ENCODE measurements at regions not wholly inside any gene's neighbourhood (a gene's known extent, or its start where the extent isn't known, plus 50 kb on each side); places are given as distances from the start of the nearest gene placed in this dataset.

GRCh38 chr4:133720001-133720400 lies 481.6 kb downstream of the PABPC4L start:
- Histone ChIP-seq H3K23ac (ENCODE audit: low read length in 2 of 2) (no peak overlapping the region), H3K14ac (ENCODE audit: low read length in 2 of 2) (no peak overlapping the region), H3K4me2 (ENCODE audit: low read length, poor library complexity, severe bottlenecking) (no peak overlapping the region), H3K4me3 (ENCODE audit: insufficient read depth in 1 of 2, low read depth in 1 of 2, low read length in 2 of 2) (no peak overlapping the region), H3K18ac (ENCODE audit: low read depth in 1 of 2, low read length in 2 of 2) (no peak overlapping the region), H3K4ac (ENCODE audit: low read depth in 1 of 2, low read length in 2 of 2) (no peak overlapping the region), H2BK15ac (ENCODE audit: low read depth, poor library complexity, severe bottlenecking) (no peak overlapping the region), H3K79me1 (replicated peaks; ENCODE audit: low read length, poor library complexity, severe bottlenecking) (no peaks in the 10 kb centered on the region), H3K27me3 (ENCODE audit: control insufficient read depth in 1 of 2, insufficient read depth in 1 of 2, low read length in 2 of 2) (no peaks in the 10 kb centered on the region), H3K4me1 (ENCODE audit: control insufficient read depth, insufficient read depth, low read depth, low read length) (no peaks in the 10 kb centered on the region), H2BK12ac (ENCODE audit: low read length in 2 of 2) (no peak overlapping the region), H3K9ac (ENCODE audit: low read length) (no peak overlapping the region), H2AK5ac (ENCODE audit: low read length, severe bottlenecking) (no peak overlapping the region), H3K36me3 (ENCODE audit: control insufficient read depth in 1 of 2, insufficient read depth in 2 of 2, low read depth in 1 of 2, low read length in 2 of 2) (no peaks in the 10 kb centered on the region), H2AFZ (ENCODE audit: low read depth, low read length) (no peak overlapping the region), H4K8ac (ENCODE audit: low read length) (no peak overlapping the region), H3K9me3 (ENCODE audit: control insufficient read depth, low read length) (no peaks in the 10 kb centered on the region), H3K27ac (ENCODE audit: low read length, poor library complexity, severe bottlenecking) (no peak overlapping the region), H4K91ac (ENCODE audit: low read length) (no peak overlapping the region), H2BK5ac (ENCODE audit: low read depth, low read length, poor library complexity, severe bottlenecking) (no peak overlapping the region), H2BK120ac (ENCODE audit: low read depth, low read length) (no peak overlapping the region)
- WGBS = 89% methylated on average over 1 of the region's 2 CpGs
- DNase-seq = no peak

DNA sequence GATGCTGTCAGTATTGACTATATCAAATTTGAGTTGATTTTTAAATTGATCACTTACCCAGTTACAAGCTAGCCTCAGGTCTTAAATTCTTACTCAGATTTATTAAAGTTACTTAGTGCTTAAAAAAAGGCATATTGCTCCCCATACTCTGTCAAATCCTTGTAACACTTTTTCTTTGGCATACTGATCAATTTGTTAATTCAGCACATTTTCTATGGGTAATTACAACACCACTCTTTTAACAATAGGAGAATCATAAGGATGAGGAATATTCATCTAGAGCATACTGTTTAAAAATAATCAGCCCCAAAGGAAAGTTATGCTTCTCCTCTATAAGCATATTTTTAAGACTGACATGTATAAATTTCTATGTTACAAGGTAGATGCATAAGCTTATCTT lies 482.5 kb downstream of the PABPC4L start:
- H3K4me2 ChIP-seq (ENCODE audit: low read length, poor library complexity, severe bottlenecking) = no peak overlapping the region
- H3K79me1 ChIP-seq (replicated peaks; ENCODE audit: low read length, poor library complexity, severe bottlenecking) = no peaks in the 10 kb centered on the region
- H2BK12ac ChIP-seq (ENCODE audit: low read length in 2 of 2) = no peak overlapping the region
- H2BK120ac ChIP-seq (ENCODE audit: low read depth, low read length) = no peak overlapping the region
- H2AK5ac ChIP-seq (ENCODE audit: low read length, severe bottlenecking) = no peak overlapping the region
- no peak overlapping the region for H3K9ac ChIP-seq (ENCODE audit: low read length)
- no peak overlapping the region for H3K4ac ChIP-seq (ENCODE audit: low read depth in 1 of 2, low read length in 2 of 2)
- no peak overlapping the region for H2AFZ ChIP-seq (ENCODE audit: low read depth, low read length)
- no peak overlapping the region for H2BK5ac ChIP-seq (ENCODE audit: low read depth, low read length, poor library complexity, severe bottlenecking)
- H2BK15ac ChIP-seq (ENCODE audit: low read depth, poor library complexity, severe bottlenecking) = no peak overlapping the region
- no peaks in the 10 kb centered on the region for H3K36me3 ChIP-seq (ENCODE audit: control insufficient read depth in 1 of 2, insufficient read depth in 2 of 2, low read depth in 1 of 2, low read length in 2 of 2)
- H3K18ac ChIP-seq (ENCODE audit: low read depth in 1 of 2, low read length in 2 of 2) = no peak overlapping the region
- no peak overlapping the region for H4K91ac ChIP-seq (ENCODE audit: low read length)
- H3K4me1 ChIP-seq (ENCODE audit: control insufficient read depth, insufficient read depth, low read depth, low read length) = no peaks in the 10 kb centered on the region
- H3K27me3 ChIP-seq (ENCODE audit: control insufficient read depth in 1 of 2, insufficient read depth in 1 of 2, low read length in 2 of 2) = no peaks in the 10 kb centered on the region
- H3K23ac ChIP-seq (ENCODE audit: low read length in 2 of 2) = no peak overlapping the region
- no peaks in the 10 kb centered on the region for H3K9me3 ChIP-seq (ENCODE audit: control insufficient read depth, low read length)
- no peak overlapping the region for H3K14ac ChIP-seq (ENCODE audit: low read length in 2 of 2)
- no peak overlapping the region for H4K8ac ChIP-seq (ENCODE audit: low read length)
- no peak for DNase-seq
- no peak overlapping the region for H3K4me3 ChIP-seq (ENCODE audit: insufficient read depth in 1 of 2, low read depth in 1 of 2, low read length in 2 of 2)
- no peak overlapping the region for H3K27ac ChIP-seq (ENCODE audit: low read length, poor library complexity, severe bottlenecking)

GRCh38 chr4:133714211-133714610 lies 487.4 kb downstream of the PABPC4L start:
- no peak overlapping the region for H2BK120ac ChIP-seq (ENCODE audit: low read depth, low read length)
- no peaks in the 10 kb centered on the region for H3K36me3 ChIP-seq (ENCODE audit: control insufficient read depth in 1 of 2, insufficient read depth in 2 of 2, low read depth in 1 of 2, low read length in 2 of 2)
- H3K4me3 ChIP-seq (ENCODE audit: insufficient read depth in 1 of 2, low read depth in 1 of 2, low read length in 2 of 2) = no peak overlapping the region
- no peak overlapping the region for H3K4me2 ChIP-seq (ENCODE audit: low read length, poor library complexity, severe bottlenecking)
- no peak for DNase-seq
- H2BK5ac ChIP-seq (ENCODE audit: low read depth, low read length, poor library complexity, severe bottlenecking) = no peak overlapping the region
- no peak overlapping the region for H2AFZ ChIP-seq (ENCODE audit: low read depth, low read length)
- no peaks in the 10 kb centered on the region for H3K27me3 ChIP-seq (ENCODE audit: control insufficient read depth in 1 of 2, insufficient read depth in 1 of 2, low read length in 2 of 2)
- no peaks in the 10 kb centered on the region for H3K4me1 ChIP-seq (ENCODE audit: control insufficient read depth, insufficient read depth, low read depth, low read length)
- no peak overlapping the region for H2BK12ac ChIP-seq (ENCODE audit: low read length in 2 of 2)
- H3K4ac ChIP-seq (ENCODE audit: low read depth in 1 of 2, low read length in 2 of 2) = no peak overlapping the region
- H3K23ac ChIP-seq (ENCODE audit: low read length in 2 of 2) = no peak overlapping the region
- no peak overlapping the region for H4K8ac ChIP-seq (ENCODE audit: low read length)
- no peak overlapping the region for H2BK15ac ChIP-seq (ENCODE audit: low read depth, poor library complexity, severe bottlenecking)
- H3K9me3 ChIP-seq (ENCODE audit: control insufficient read depth, low read length) = no peaks in the 10 kb centered on the region
- no peak overlapping the region for H3K27ac ChIP-seq (ENCODE audit: low read length, poor library complexity, severe bottlenecking)
- no peak overlapping the region for H4K91ac ChIP-seq (ENCODE audit: low read length)
- no peak overlapping the region for H2AK5ac ChIP-seq (ENCODE audit: low read length, severe bottlenecking)
- no peak overlapping the region for H3K18ac ChIP-seq (ENCODE audit: low read depth in 1 of 2, low read length in 2 of 2)
- H3K14ac ChIP-seq (ENCODE audit: low read length in 2 of 2) = no peak overlapping the region
- no peaks in the 10 kb centered on the region for H3K79me1 ChIP-seq (replicated peaks; ENCODE audit: low read length, poor library complexity, severe bottlenecking)
- no peak overlapping the region for H3K9ac ChIP-seq (ENCODE audit: low read length)

DNA sequence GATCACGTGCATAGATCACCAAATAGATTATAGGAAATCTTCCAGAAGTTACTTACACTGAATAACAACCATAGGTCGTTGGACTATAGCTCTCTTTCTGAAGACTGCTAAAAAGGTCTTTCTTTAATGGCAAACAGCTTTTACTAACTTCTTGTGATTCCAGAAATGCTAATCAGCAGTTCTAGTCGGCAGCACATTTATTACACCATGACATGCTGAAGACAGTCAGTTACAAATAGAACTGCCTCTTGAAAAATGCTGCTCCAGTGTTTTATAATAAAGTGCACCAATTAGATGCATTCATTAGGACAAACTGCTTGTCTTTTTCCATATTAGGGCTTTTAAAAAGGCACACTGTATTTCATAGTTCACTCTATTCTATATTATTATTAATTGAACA lies 488.2 kb downstream of the PABPC4L start:
- no peak overlapping the region for H4K8ac ChIP-seq (ENCODE audit: low read length)
- H2AK5ac ChIP-seq (ENCODE audit: low read length, severe bottlenecking) = no peak overlapping the region
- H3K4me1 ChIP-seq (ENCODE audit: control insufficient read depth, insufficient read depth, low read depth, low read length) = no peaks in the 10 kb centered on the region
- H3K27ac ChIP-seq (ENCODE audit: low read length, poor library complexity, severe bottlenecking) = no peak overlapping the region
- no peaks in the 10 kb centered on the region for H3K36me3 ChIP-seq (ENCODE audit: control insufficient read depth in 1 of 2, insufficient read depth in 2 of 2, low read depth in 1 of 2, low read length in 2 of 2)
- no peak overlapping the region for H2AFZ ChIP-seq (ENCODE audit: low read depth, low read length)
- no peak overlapping the region for H4K91ac ChIP-seq (ENCODE audit: low read length)
- no peak overlapping the region for H3K4me3 ChIP-seq (ENCODE audit: insufficient read depth in 1 of 2, low read depth in 1 of 2, low read length in 2 of 2)
- H2BK12ac ChIP-seq (ENCODE audit: low read length in 2 of 2) = no peak overlapping the region
- DNase-seq = no peak
- H3K4ac ChIP-seq (ENCODE audit: low read depth in 1 of 2, low read length in 2 of 2) = no peak overlapping the region
- H3K4me2 ChIP-seq (ENCODE audit: low read length, poor library complexity, severe bottlenecking) = no peak overlapping the region
- no peak overlapping the region for H3K18ac ChIP-seq (ENCODE audit: low read depth in 1 of 2, low read length in 2 of 2)
- 67% methylated on average over 3 of the region's 3 CpGs for WGBS
- no peak overlapping the region for H2BK120ac ChIP-seq (ENCODE audit: low read depth, low read length)
- peaks cover 6% of the 10 kb centered on the region for H3K9me3 ChIP-seq (ENCODE audit: control insufficient read depth, low read length)
- H3K27me3 ChIP-seq (ENCODE audit: control insufficient read depth in 1 of 2, insufficient read depth in 1 of 2, low read length in 2 of 2) = no peaks in the 10 kb centered on the region
- H3K79me1 ChIP-seq (replicated peaks; ENCODE audit: low read length, poor library complexity, severe bottlenecking) = no peaks in the 10 kb centered on the region
- no peak overlapping the region for H3K14ac ChIP-seq (ENCODE audit: low read length in 2 of 2)
- no peak overlapping the region for H2BK5ac ChIP-seq (ENCODE audit: low read depth, low read length, poor library complexity, severe bottlenecking)
- H2BK15ac ChIP-seq (ENCODE audit: low read depth, poor library complexity, severe bottlenecking) = no peak overlapping the region
- H3K23ac ChIP-seq (ENCODE audit: low read length in 2 of 2) = no peak overlapping the region
- no peak overlapping the region for H3K9ac ChIP-seq (ENCODE audit: low read length)
